HG03442 (cell line): ENCODE measurements at regions not wholly inside any gene's neighbourhood (a gene's known extent, or its start where the extent isn't known, plus 50 kb on each side); places are given as distances from the start of the nearest gene placed in this dataset.

Experiments used
- ATAC-seq: cut with Tn5 transposase; IDR thresholded peaks from one replicate; pipeline ENCODE4 v1.9.1; 2021; ENCODE audit warnings: mild to moderate bottlenecking, moderate library complexity; ENCODE audit not compliant: unreplicated experiment

DNA sequence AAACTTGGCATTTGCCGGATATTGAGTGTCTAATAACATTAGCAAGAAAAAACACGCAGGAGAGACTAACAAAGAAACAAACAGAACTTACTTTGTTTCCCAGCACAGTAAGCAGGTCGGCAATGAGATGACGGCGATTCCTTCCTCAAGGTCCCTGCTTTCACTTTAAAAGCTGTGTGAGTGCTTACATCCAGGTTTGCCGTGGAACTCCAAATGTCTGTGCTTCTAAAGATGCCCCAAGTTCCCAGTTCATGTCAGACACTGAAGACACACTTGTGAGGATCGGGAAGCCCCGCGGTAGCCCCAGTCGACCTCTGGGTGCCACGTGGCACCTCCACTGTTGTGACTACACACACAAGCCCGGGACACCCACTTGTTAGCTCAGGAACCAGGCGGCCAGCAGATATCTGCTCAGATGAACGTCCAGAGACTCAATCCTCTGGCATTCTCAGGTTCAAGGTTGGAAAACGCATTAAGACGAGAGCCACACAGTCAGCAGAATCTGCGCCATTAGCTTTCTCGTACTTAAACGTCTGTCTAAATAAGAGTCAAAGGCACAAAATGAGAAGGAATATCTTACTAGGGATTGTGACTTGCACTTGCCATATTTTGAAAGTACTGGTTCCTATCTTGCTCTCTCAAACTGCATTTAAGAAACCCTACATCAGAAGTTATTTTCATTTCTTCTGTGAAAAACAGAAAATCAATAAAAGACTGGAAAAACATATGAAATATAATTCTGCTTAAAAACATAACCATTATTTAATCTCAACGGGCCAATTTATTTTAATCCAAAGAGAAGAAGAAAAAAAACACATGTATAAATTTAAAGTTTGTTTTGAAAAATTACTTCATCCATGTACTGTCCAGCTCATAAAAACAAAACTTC lies 207.6 kb upstream of the KLF14 start:
- ATAC-seq: no peak

- no peak for ATAC-seq
Measured at GRCh38 chr7:130942211-130942964, 208.4 kb upstream of the KLF14 start.

DNA sequence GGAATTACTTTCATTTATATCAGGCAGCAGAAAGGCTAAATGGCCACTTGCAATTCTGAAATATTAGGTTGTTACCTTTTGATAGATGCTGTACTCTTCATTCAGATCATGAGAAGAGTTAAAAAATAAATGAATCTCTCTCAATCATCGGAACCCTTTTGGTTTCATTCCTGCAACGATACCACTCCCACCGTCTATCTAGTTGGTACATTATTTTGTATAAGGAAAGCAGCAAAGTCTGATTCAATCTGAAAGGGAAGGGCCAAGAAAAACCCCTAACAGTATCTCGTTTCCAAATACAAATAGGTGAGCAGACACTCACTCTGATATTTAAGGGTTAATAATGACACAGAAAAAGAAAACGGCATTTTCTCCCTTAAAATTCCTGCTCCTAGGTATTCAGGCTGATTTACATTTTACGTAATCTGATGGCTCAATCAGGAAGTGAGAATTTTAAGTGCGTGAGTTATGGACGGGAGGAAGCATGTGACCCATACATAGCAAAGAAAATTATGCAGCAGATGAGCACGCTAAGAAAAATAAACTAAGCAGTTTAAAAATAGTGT lies 209.4 kb upstream of the KLF14 start:
- ATAC-seq: no peak

DNA sequence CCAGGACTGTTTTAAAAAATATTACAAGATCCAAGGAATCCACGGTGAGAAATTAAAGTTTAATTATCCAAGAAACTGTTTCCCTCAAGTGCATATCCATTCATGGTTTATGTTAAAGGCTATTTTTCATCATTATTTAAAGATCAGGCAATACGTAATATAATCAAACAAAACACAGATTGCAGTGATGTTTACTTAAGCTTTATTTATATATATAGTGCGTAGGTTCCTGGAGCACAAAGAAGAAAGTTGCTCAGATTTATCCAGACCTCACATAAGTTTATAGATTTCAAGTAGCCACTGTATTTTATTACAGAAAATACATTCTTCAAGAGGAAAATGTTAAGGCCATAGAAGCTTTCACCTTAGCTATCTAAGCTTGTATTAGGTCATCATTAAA lies 210.0 kb upstream of the KLF14 start:
- ATAC-seq: no peak

- ATAC-seq: no peak
Measured at GRCh38 chr7:130944997-130945396, 211.0 kb upstream of the KLF14 start.

DNA sequence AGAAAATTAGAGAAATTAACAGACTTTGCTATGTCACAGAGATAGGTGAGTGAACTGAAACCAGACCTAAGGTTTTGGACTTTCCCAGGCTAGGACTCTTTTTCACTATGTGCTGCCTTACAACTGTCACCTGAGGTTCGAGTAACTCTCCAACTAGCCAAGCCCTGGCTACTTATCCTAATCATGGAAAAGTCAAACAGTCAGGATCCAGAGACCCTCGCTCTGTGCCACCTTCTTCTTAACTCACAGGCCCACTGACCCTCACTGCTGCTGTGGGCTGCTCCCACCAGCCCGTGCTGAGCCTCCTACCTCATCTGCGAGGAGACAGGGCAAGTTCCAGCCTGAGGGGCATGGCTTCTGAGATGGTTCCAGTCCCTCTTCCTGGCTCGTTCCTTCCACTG lies 211.4 kb upstream of the KLF14 start:
- peak; percentile 38 for ATAC-seq

GRCh38 chr7:130946114-130946513 lies 212.1 kb upstream of the KLF14 start:
- ATAC-seq: no peak

- no peak for ATAC-seq
Measured at GRCh38 chr7:130947792-130948580, 214.0 kb upstream of the KLF14 start.

GRCh38 chr7:130948822-130949221 lies 214.8 kb upstream of the KLF14 start:
- no peak for ATAC-seq

DNA sequence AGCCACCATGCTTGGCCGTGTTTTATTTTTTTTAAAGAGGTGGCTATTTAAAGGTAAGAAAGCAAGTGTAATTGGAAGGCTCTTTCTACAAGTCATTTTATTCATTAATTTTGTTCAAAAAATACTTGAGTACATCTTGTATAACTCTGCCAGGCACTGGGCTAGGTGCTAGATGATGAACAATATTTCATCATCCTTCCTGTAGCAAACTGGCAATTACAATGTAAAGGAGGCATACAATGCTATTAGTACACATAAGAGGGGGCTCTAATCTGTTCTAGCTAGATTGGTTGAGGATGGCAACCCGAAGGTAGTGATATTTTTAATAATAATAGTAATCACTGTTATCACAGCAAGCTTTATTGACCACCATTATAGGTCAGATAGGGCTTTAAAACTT lies 215.5 kb upstream of the KLF14 start:
- no peak for ATAC-seq

- ATAC-seq: no peak
Measured at GRCh38 chr7:130950054-130950453, 216.0 kb upstream of the KLF14 start.

DNA sequence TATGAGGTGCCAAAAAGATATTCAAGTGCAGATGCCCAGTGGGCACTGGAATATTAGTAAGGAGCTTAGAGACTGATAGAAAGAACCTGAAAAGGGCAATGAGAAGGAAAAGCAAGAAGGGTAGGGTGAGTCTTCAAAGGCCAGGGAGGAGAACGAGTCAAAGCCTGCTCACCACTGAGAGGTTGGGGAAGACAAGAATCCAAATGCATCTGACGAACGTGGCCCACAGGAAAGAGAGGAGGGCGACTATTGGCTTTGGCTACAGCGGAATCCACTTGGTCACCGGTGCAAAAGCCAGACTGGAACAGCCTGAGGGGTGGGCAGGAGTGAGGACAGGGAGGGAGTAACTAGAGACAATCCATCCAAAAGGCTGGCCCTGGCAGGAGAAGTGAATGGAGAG lies 216.7 kb upstream of the KLF14 start:
- no peak for ATAC-seq

- no peak for ATAC-seq
Measured at GRCh38 chr7:130951303-130951975, 217.4 kb upstream of the KLF14 start.

DNA sequence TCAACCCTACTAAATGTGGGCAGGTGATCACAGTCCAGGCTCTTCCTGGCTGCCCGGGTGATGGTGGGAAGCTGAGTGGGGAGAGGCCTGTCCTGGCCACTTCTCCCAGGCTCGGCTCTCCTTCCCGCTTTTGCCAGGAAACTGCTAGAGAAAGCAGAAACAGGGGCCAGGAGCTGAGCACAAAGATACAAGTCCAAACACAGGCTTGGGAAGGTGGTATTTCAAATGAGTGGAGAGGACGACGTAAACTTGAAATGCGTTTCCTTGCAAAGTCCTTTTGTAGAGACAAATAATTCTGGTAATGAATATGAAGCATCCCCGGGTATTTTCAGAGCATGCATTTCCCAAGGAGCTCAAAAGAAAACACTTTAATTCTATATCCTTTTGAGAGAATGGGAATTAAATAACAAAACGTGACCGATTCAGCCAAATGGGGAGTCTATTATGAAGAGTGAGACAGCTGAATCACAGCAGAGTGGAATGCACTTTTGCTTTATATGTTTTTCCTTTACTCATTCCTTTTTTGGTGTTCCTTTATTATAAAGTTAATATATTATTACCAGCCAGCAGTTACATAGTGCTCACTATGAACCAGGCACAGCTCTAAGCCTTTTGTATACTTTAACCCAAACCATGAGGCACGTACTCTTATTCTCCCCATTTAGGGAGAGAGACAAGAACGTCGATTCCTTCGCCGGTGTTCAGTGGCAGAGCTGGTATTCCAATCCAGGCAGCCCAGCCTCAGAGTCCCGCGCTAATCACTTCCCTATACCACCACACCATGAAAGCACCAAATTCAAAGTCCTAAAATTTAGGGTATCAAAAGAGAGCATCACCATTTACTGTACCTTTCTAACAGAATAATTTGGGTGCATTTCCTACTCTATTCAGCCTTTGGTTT lies 218.2 kb upstream of the KLF14 start:
- no peak for ATAC-seq

GRCh38 chr7:130953196-130953595 lies 219.2 kb upstream of the KLF14 start:
- no peak for ATAC-seq

- no peak for ATAC-seq
Measured at GRCh38 chr7:130954918-130955564, 221.0 kb upstream of the KLF14 start.

GRCh38 chr7:130955565-130955919 lies 221.5 kb upstream of the KLF14 start:
- ATAC-seq: no peak

DNA sequence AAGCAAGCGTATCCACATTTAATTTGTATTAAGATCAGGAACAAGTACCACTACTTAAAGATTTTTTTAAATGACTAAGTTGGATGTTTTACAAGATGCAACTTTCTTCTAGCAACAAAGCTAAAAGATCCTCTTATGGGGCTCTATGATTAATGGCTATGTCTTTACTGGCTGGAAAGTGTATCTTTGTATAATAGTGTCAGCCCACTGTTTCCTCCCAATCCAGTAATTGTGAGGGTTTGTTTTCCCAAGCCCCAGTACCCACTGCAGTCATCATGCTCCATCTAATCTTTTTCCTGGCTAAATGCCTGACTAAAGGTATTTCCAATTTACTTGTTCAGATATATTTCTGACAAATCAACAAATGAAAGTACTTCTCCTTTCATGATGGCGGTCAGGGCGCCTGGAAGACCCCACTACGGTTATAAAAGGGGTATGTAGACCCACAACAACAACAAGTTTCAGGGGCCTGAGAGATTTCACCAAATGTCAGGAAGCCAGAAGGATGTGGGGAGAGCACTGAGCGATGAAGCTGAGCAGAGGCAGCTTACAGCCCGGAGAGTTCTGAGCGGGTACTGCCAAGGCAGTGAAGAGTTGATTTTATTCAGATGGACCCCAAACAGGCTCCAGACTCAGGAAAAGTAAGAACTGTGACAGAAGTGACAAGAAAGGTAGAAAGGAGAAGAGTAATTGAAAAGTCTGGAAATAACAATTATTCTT lies 222.6 kb upstream of the KLF14 start:
- no peak for ATAC-seq
